Effector CD8-positive, alpha-beta T cell (primary cell): ENCODE measurements at regions not wholly inside any gene's neighbourhood (a gene's known extent, or its start where the extent isn't known, plus 50 kb on each side); places are given as distances from the start of the nearest gene placed in this dataset.

Experiments used
- DNase-seq: peaks from one replicate; lab custom pipeline; 2025; lab: John Stamatoyannopoulos, UW

DNA sequence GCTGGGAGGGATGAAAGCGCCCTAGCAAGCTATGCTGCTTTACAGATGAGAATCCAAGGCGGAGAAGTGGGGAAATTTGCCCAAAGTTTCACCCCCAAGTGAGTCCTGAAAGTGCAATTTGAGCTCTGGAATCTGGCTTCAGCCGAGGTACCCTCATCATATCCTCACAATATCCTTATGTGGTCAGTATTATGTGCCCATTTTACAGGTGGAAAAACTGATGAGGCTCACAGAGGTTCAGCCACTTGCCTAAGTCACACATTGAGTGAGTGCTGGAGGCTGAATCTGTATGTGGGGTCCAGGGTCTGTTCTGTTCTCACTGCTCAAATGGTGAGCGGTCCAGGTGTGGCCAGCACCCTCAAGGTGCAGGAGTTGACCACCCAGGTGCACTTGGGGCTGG lies 85.3 kb downstream of the MATN1 start:
- no peak for DNase-seq

DNA sequence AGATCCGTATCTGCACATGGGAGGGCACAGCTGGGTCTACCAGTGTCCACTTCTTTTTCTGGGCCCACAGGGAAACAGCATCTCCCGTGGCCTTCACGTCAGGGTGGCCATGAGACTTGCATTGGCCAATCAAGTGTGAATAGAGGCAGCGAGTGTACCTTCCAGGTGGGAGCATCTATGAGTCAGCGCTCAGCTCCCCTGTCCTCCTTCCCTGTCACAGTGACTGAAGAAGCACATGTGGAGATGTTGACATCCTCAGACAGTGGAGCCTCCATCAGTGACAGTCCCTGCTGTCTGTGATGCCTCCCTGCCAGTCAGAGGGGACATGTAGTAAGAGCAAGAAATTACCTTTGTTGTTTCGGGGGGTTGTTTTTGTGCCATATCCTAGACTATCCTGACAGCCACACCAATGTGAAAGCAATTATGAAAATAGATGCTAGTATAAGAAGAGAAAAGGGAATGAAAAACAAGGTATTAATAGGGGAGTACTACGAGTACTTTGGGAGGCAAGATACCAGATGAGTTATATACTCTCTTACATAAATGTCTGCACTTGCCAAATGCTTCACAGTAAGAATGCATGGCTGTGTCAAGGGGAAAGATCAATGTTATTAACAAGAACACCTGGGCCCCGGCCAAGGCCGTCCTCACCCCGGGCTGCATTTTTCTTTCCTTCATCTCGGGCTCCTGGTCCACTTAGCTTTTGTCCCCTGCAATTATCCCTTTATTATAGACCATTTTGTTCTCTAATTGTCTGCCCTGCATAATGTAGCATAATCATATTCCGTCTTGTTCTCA lies 86.0 kb downstream of the MATN1 start:
- no peak for DNase-seq

- DNase-seq = no peak
These were observed 86.8 kb downstream of the MATN1 start for GRCh38 chr1:30636621-30637020.

DNA sequence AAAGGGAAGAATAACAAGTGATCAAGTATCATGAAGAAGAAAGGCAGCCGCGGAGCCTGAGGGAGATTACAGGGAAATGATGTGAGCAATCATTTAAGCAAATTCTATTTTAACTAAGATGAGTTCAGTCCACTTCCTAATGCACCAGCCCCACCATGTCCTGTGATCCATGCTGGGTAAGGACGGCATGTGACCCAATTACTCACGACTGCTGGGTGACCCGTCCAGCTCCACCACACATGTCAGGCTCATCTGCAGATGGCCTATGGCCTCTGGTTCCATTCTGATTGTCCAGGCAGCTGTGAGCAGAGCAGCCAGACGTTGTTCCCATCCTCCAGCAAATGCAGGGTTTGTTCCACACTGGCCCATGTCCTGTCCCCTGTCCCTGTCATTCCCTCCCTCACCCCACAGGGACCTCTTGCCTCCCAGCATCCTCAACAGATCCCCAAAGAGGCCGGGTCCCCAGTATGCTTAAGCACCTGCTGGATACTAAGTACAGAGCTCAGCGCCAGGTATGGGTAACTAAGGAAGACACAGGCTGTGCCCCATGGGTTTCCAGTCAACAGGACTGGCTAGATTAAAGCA lies 87.9 kb downstream of the MATN1 start:
- no peak for DNase-seq

DNA sequence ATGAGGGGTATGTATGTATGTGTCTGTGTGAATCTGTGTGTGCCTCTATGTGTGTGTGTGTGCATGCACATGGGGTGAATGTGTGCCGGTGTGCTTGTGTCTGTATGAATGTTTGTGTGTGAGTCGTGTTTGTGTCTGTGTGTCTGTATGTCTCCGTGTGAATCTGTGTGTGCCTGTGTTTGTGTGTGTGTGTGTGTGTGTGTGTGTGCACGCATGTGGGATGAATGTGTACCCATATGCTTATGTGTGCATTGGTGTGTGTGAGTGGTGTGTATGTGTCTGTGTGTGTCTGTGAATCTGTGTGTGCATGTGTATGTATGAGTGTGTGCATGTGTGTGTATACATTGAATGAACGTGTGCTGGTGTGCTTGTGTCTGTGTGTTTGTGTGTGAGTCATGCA lies 88.9 kb downstream of the MATN1 start:
- no peak for DNase-seq

DNA sequence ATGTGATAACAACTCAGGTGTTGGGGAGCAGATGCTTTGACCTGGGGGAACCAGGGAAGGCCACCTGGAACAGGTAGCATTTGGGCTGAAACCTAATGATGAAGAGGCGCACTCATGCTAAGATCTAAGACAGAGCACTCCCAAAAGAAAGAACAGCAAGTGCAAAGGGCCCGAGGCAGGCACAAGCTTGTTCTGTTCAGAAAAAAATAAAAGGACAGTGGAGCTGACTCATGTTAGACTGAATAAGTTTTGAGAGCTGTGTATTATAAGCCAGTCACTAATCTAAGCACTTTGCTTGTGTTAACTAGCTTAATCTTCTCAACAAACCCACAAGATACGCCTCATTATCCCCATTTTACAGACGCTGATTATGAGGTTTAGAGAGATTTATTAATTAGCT lies 90.1 kb downstream of the MATN1 start:
- no peak for DNase-seq

DNA sequence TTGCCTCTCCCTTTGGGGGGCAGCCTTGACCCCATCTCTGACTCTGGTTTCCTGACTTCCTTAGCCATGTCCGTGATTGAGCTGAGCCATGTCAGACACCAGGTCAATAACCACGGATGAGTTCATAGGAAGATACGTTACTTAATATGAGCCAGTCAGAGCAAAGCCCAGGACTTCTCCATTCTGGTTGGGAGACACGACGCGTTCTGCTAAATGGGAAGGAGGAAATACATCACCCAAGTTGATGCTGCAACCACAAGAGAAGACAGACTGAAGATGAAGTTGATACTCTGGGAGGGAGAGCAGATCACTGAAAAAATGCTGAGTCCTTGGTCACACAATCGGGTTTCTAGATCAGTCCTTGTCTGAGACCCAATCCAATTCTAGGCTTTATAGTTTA lies 90.9 kb downstream of the MATN1 start:
- DNase-seq = no peak

DNA sequence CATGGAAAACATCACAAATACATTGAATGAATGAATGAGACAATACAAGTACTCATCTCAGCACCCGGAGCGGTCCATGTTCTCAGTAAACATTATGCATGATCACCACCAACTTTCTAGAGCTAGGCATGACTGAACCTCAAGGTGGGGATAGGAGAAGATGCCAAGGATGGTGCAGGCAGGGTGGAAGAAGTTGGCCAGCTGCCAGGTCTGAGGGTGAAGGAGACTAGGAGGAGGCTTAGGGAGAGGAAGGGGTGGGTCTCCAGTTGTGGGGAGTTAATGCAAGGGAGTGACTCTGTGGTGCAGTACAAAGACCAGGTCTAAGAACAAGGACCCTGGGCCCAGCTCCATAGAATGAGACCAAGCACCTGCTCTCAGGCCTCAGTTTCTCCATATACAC lies 91.7 kb downstream of the MATN1 start:
- DNase-seq = no peak

- no peak for DNase-seq
These were observed 93.9 kb downstream of the MATN1 start for GRCh38 chr1:30629501-30629900.

DNA sequence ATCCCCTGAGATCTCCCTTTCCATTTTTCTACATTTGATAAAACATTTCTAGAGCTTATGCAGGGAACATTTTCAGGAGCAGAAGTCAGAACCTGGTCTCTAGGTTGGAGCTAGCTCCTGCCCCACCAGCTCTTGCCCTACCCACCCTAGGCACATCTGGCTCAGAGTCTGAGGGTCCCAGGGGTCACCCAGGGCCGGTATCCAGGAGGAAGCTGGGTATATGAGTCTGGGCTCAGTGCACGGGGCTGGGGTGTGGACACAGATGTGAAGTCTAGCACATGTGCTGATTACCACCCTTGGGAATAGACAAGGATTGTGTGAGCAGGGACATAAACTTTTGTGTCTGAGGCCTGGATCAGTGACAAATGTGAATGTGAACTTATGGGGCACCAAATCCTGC lies 95.4 kb downstream of the MATN1 start:
- DNase-seq = no peak

- no peak for DNase-seq
These were observed 96.2 kb downstream of the MATN1 start for GRCh38 chr1:30627206-30627605.

GRCh38 chr1:30623431-30623830 lies 100.0 kb downstream of the MATN1 start:
- no peak for DNase-seq

DNA sequence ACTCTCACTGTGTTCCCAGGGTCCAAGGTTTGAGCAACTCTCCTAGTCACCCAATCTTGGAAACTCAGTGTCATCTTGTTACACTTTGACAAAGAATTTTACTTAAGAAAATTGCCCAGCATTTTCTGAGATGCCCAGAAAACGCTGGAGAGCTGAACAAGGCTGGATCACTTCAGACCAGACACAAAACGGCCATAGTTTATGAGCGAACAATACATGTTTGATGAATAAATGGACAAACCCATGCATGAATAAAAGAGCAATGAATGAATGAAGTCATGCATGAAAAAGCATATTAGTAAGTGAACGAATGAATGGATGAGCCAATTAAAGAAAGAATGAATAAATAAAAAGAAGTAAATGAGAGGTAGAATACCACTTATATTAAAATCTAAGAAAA lies 103.8 kb downstream of the MATN1 start:
- no peak for DNase-seq

DNA sequence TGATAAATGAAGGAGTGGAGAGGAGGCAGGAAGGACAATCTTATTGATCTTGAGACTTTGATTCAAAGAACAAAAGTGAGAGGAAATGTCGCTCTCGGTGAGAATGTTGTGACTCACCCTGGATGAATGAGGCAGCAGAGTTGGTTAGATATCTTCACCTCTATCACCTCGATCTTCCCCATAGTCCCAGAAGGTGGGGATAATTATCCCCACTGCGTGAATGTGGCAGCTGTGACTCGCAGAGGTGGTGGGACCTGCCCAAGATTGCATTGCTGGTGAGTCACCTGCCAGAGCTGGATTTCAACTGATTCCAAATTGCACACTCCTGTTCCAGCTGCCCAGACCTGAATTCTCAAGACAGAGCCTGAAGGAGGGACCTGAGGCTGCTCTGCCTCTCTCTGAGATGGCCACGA lies 105.0 kb downstream of the MATN1 start:
- no peak for DNase-seq

- DNase-seq = no peak
These were observed 106.6 kb downstream of the MATN1 start for GRCh38 chr1:30616759-30617158.

- DNase-seq = no peak
These were observed 107.4 kb downstream of the MATN1 start for GRCh38 chr1:30615816-30616590.

GRCh38 chr1:30615076-30615795 lies 108.1 kb downstream of the MATN1 start:
- DNase-seq = no peak

DNA sequence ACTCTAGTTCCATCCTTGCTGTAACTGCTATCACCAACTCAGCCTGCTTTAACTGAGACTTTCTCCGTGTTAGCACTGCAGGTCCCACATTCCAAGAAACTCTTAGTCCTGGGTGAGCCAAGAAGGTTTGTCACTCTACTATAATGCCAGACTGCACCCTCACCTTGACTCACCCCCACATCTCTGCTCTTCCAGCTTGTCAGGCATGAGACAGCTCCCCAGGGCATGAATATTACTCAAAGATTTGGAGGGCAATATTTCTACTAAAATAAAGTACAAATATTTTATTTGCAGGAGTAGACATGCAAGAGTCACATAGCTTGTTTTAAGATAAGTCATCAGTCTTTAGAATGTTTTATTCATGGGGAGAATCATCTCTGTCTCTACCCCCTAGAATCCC lies 110.2 kb downstream of the MATN1 start:
- no peak for DNase-seq

GRCh38 chr1:30612536-30613065 lies 110.8 kb downstream of the MATN1 start:
- no peak for DNase-seq

DNA sequence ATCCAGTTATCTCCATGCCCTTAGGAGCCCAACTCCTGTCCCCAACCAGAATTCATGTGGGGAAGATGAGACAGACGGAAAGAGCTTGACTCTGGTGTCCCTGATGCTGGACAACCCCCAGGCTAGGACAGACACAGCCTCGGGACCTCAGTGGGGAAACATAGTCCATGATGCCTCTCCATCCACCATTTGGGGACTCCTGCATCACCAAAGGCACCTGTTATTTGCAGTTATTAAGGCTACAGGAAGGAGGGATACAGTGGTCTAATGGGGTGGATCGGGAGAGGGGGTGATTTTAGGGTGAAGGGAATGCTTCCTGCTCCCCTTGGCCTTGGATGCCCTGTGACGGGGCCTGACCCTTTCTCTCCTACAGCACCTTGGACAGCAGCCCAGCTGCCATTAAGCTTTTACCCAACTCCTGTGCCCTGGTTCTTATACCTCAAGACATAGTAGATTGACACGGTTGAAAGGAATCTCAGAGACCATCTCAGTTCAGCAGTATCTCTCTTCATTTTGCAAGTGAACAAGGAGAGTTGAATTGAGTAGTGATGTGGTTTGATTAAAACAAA lies 111.6 kb downstream of the MATN1 start:
- DNase-seq = no peak

DNA sequence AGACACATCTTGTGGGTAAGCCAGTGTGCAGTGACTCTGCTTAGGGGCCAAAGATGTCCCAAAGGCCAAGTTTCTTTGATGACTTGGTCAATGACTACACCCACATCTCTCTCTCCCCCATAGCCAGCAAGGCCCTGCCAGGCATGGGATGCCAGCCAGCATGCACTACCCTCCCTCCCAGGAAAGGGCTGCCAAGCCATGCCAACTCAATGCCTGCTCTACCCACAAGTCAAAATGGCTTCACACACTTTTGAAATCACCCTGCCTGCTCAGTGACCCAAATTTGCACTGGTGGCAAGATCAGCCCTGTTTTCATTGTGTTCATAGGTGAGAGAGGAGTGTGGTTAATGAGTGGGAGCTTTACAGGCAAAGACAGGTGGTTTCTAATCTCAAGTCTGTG lies 112.5 kb downstream of the MATN1 start:
- DNase-seq = no peak

- no peak for DNase-seq
These were observed 113.4 kb downstream of the MATN1 start for GRCh38 chr1:30609999-30610345.
